Right lobe of liver (tissue), 6 donors: ENCODE measurements at regions not wholly inside any gene's neighbourhood (a gene's known extent, or its start where the extent isn't known, plus 50 kb on each side); places are given as distances from the start of the nearest gene placed in this dataset.

Experiments
- ATAC-seq, 4 donors: fragments of 200-7000 bp; cut with Tn5 transposase; one replicate each; pipeline ENCODE4 v1.9.1; 2020; ENCODE audit warnings: mild to moderate bottlenecking in 4 of 4, moderate library complexity in 4 of 4
- DNase-seq, 3 donors: peaks; one replicate each; pipeline ENCODE4 v3.0.0-alpha.2; 2020
- H3K27ac ChIP-seq, 3 donors: fragments of 200-600 bp; one replicate each; pipeline ENCODE4 v1.8.0; 2022
- H3K27me3 ChIP-seq, 2 donors: fragments of 200-600 bp; one replicate each; pipeline ENCODE4 v1.8.0; 2022
- H3K36me3 ChIP-seq, 4 donors: fragments of 200-600 bp; sonication (generic) in 1 of 4; one replicate each; pipeline versions ENCODE4 v1.5.1 to v1.8.0; 2017 to 2022; ENCODE audit warnings: control low read depth in 1 of 4
- H3K4me1 ChIP-seq, 4 donors: fragments of 200-600 bp; sonication (generic) in 1 of 4; one replicate each; pipeline versions ENCODE4 v1.5.1 to v1.8.0; 2017 to 2022; ENCODE audit warnings: control low read depth in 1 of 4
- H3K4me3 ChIP-seq, 3 donors: fragments of 200-600 bp; one replicate each; pipeline ENCODE4 v1.8.0; 2022
- H3K9me3 ChIP-seq, 4 donors: fragments of 200-600 bp; sonication (generic) in 1 of 4; one replicate each; pipeline versions ENCODE4 v1.5.1 to v1.8.0; 2017 to 2022; ENCODE audit warnings: control low read depth in 1 of 4
- CTCF ChIP-seq, 4 donors: fragments of 200-600 bp in 3 of 4; fragments of 450-650 bp in 1 of 4; IDR thresholded peaks; one replicate each; pipeline versions ENCODE4 v1.5.1 to v1.8.0; 2016 to 2022; ENCODE audit warnings: antibody characterized with exemption in 4 of 4, mild to moderate bottlenecking in 2 of 4
- POLR2A ChIP-seq: fragments of 450-650 bp; IDR thresholded peaks from one replicate; pipeline ENCODE4 v1.6.1; 2017; ENCODE audit warnings: antibody characterized with exemption, mild to moderate bottlenecking
- WGBS: methylation state at CpG from one replicate; pipeline ENCODE4 v1.1.6; 2018; ENCODE audit warnings: low coverage, low lambda C conversion rate; ENCODE audit not compliant: insufficient coverage; ENCODE audit errors: missing lambda C conversion rate; 5-methylcytosine and 5-hydroxymethylcytosine counted together
- intact Hi-C, 2 donors: fragments of 100-400 bp; cut with DNase I; formaldehyde crosslinking; loops; one replicate each; pipeline versions ENCODE4 v1.11.2 to v1.14.1; 2022
- donor health status: DM: no; HTN: yes; CAD: no.
- donor health status: DM: no; HTN: no; CAD: no.
- donor health status: DM: no; HTN: no; CAD: no.
- donor health status: DM: no; HTN: yes; CAD: no.
- donor health status: DM: no; HTN: yes; CAD: no.

- Histone ChIP-seq H3K36me3 (no peaks in the 10 kb centered on the region), H3K27me3 (no peaks in the 10 kb centered on the region), H3K9me3 (no peaks in the 10 kb centered on the region), H3K27ac (no peak overlapping the region), H3K4me3 (no peak overlapping the region), H3K4me1 (no peaks in the 10 kb centered on the region)
- 28% methylated on average over 3 of the region's 4 CpGs for WGBS
- DNase-seq, result no peak
- TF ChIP-seq CTCF (IDR thresholded peaks at IDR 0.05) (no peak), POLR2A (no peak)
- intact Hi-C loops, result no loop called here
- no peak for ATAC-seq
Observed at GRCh38 chr2:117635481-117635880, 179.0 kb upstream of the DDX18 start.

DNA sequence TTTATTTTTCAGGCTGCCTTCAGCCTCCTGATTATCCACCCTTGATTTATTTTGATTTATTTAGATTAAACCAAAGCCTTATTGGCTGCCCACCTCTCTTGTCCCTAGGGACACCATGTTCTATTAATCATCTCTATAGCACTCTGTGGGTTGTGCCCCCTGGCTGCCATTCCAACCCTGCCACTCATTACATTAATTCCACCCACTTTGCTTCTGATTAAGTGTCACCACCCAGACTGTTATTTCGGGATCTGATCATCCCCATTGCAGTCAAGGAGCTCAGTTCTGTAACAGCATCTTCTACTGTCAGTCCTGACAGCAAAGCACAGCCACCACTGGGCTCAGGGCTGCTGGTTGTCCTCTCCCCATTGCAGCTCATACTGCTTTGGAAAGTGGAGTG, 175.1 kb upstream of the DDX18 start:
- DNase-seq (no peak), ATAC-seq (no peak)
- no CpG with 5 or more reads among the region's 1 CpG for WGBS
- Histone ChIP-seq H3K9me3 (no peaks in the 10 kb centered on the region), H3K4me3 (no peak overlapping the region), H3K27me3 (no peaks in the 10 kb centered on the region), H3K27ac (no peak overlapping the region), H3K36me3 (no peaks in the 10 kb centered on the region), H3K4me1 (no peaks in the 10 kb centered on the region)
- intact Hi-C loops, result no loop called here
- TF ChIP-seq CTCF (IDR thresholded peaks at IDR 0.05) (no peak), POLR2A (no peak)

DNA sequence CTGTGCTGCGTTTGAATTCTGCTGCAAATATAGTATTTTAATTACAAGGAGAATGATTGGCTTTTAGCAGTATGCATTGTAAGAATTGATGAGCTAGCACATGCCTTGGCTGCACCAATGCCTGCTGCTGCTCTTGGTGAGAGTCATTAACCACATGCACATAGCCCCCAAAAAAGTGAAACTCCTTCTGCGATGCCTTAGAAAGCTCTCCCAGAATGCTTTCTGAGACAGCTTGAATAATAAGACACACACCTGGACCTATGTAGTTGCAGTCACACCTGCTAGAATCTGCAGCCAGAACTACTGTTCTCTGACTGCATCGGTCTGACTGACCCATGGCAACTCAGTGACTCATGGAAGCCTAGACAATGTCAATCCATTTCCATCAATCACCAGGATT, 170.1 kb upstream of the DDX18 start:
- intact Hi-C loops, result no loop called here
- WGBS, result 31% methylated on average over 2 of the region's 3 CpGs
- H3K4me3 ChIP-seq, result no peak overlapping the region
- no peaks in the 10 kb centered on the region for H3K9me3 ChIP-seq
- no peaks in the 10 kb centered on the region for H3K4me1 ChIP-seq
- H3K27me3 ChIP-seq, result no peaks in the 10 kb centered on the region
- TF ChIP-seq POLR2A, result no peak
- TF ChIP-seq CTCF (IDR thresholded peaks at IDR 0.05), result no peak
- ATAC-seq, result no peak
- no peaks in the 10 kb centered on the region for H3K36me3 ChIP-seq
- H3K27ac ChIP-seq, result no peak overlapping the region
- no peak for DNase-seq

- TF ChIP-seq POLR2A (no peak), CTCF (IDR thresholded peaks at IDR 0.05) (no peak)
- ATAC-seq (no peak), DNase-seq (no peak)
- no peak overlapping the region for H3K4me3 ChIP-seq
- no peaks in the 10 kb centered on the region for H3K9me3 ChIP-seq
- no peaks in the 10 kb centered on the region for H3K36me3 ChIP-seq
- H3K27me3 ChIP-seq, result no peaks in the 10 kb centered on the region
- intact Hi-C loops, result no loop called here
- H3K4me1 ChIP-seq, result no peaks in the 10 kb centered on the region
- H3K27ac ChIP-seq, result no peak overlapping the region
- WGBS, result 51% methylated on average over 3 of the region's 3 CpGs
Observed at GRCh38 chr2:117645458-117645857, 169.0 kb upstream of the DDX18 start.

DNA sequence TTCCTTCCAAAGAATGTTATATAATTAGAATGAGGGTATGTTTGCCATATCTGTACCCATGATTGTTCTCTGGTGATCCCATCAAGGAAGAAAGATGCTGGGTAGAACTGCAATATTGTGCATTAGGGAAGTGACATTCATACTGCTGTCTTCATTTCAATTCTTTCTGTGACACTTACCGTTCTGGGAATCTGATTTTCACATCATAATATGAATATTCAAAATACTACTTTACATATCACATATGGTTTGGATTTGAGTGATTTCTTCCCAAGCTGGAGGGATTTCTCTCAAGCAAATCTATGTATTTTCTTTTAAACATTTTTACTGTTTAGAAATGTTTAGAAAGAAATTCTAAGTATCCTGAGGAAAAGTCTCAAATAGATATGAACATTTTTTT, 168.4 kb upstream of the DDX18 start:
- Histone ChIP-seq H3K36me3 (no peaks in the 10 kb centered on the region), H3K27me3 (no peaks in the 10 kb centered on the region), H3K4me1 (no peaks in the 10 kb centered on the region), H3K27ac (no peak overlapping the region), H3K9me3 (no peaks in the 10 kb centered on the region), H3K4me3 (no peak overlapping the region)
- WGBS, result 63% methylated on average over 1 of the region's 1 CpG
- DNase-seq (no peak), ATAC-seq (no peak)
- intact Hi-C loops, result no loop called here
- TF ChIP-seq POLR2A (no peak), CTCF (IDR thresholded peaks at IDR 0.05) (no peak)
